NCI-H748 (cell line): ENCODE measurements at regions not wholly inside any gene's neighbourhood (a gene's known extent, or its start where the extent isn't known, plus 50 kb on each side); places are given as distances from the start of the nearest gene placed in this dataset.

ENCODE experiments used
- DNase-seq: peaks from one replicate; lab custom pipeline; 2025; ENCODE audit not compliant: unreplicated experiment; lab: John Stamatoyannopoulos, UW

DNA sequence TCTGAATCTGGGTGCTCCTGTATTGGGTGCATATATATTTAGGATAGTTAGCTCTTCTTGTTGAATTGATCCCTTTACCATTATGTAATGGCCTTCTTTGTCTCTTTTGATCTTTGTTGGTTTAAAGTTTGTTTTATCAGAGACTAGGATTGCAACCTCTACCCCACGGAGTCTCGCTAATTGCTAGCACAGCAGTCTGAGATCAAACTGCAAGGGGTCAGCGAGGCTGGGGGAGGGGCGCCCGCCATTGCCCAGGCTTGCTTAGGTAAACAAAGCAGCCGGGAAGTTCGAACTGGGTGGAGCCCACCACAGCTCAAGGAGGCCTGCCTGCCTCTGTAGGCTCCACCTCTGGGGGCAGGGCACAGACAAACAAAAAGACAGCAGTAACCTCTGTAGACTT is 421.8 kb downstream of the CSNK1G3 start:
- peak; percentile 74 for DNase-seq

DNA sequence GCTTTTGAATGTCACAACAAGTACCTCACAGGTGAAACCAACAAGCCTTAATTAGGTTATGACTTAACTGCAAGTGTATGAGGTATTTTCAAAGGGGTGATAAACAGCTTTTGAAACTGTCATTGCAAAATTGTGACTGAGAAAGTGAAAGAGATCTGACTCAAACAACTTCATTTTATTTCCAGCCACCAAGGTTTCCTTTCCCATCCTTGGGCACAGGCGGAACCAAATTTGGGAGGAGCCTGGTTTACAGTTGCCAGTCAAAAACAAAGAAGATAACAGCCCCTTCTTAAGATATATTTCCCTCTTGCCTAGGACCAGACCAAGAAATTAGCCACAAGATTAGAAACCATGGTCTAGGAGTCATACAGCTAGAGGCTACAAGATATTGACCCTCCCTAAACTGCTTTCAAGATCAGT is 417.1 kb downstream of the CSNK1G3 start:
- DNase-seq = no peak

DNA sequence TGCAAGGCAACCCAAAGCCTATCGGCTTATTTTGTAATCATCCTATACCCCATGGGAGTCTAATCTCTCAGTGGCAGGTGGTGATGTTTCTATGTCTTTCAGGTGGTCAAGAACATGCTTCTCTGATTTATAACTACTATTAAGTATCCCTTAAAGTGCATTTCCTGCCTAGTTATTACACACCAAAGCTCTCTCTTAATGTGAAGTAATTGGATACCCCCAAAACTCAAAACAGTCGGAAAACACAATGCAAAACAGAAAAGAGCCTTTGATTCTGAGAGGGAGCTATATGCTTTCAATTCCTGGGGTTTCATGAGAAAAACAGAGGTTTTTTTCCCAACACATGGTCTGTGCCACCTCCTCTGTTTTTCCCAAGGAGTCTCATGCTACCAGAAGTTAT is 416.4 kb downstream of the CSNK1G3 start:
- peak; percentile 30 for DNase-seq

DNA sequence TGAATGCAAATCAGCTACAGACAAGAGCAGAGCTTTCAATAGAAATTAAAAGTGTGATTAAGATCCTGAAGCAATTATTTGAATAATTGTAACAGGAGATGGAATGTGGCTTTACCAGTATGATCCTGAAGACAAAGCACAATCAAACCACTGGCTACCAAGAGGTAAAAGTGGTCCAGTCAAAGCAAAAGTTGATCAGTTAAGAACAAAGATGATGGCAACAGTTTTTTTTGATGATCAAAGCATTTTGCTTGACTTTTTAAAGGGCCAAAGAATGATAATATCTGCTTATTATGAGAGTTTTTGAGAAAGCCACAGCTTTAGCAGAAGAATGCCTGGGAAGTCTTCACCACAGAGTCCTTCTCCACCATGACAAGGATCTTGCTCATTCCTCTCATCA is 409.2 kb downstream of the CSNK1G3 start:
- DNase-seq = no peak

DNA sequence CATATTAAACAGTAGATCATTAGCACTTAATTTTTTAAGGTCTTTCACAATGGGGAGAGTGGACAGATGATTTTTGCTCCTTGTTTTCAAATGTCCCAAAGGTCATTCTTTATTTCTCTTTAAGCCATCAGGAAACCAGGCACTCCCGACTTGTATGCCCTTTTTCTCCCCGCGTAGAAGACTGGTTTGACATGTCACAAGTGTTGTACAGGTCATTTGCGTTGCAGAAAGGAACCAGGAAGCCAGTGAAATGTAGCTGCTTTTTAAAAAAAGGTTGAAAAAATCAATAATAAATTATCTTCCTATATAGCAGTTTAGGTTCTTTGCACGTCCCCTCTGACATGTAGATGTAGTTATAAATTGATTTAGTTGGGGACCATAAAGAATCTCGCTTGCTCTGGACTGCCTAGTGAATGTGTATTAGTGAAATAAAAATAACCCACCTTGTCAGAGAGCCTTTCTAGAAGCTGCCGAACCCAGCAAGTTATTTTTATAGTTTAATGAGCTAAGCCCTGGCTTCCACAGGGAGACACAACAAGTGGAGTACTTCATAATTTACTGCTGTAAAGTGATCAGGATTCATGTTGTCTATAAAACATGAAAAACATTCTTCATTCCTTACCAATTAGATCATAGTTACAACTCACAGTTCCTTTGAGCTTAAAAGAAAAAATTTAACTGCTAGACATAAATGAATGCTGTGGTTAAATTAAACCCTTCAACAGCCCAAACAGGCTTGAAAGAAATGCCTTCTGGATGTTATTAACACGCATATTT is 404.6 kb downstream of the CSNK1G3 start:
- no peak for DNase-seq

DNA sequence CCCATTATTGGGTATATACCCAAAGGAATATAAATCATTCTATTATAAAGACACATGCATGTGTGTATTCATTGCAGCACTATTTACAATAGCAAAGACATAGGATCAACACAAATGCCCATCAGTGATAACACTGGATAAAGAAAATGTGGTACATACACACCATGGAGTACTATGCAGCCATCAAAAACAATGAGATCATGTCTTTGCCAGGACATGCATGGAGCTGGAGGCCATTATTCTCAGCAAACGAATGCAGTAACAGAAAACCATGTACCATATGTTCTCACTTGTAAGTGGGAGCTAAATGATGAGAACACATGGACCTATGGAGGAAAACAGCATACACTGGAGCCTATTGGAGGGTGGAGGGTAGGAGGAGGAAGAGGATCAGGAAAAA is 402.4 kb downstream of the CSNK1G3 start:
- no peak for DNase-seq

DNA sequence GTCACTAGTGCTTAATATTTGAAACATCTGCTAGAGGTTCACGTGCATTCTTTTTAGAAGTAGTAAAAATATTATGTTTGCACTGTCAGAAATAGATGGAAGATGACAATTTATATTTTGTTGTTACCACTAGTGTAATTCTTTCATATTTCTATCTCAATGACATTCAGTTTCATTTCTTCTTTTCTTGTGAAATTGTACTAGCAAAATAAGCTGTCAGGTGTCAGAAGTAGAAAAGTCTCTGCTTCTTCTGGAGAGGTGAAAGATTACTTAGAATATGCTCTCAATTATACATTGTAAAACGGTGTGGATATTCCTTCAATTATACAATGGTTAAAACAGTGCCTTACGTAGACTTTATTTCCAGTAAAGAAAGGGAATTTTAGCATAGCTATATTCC is 395.4 kb downstream of the CSNK1G3 start:
- no peak for DNase-seq

DNA sequence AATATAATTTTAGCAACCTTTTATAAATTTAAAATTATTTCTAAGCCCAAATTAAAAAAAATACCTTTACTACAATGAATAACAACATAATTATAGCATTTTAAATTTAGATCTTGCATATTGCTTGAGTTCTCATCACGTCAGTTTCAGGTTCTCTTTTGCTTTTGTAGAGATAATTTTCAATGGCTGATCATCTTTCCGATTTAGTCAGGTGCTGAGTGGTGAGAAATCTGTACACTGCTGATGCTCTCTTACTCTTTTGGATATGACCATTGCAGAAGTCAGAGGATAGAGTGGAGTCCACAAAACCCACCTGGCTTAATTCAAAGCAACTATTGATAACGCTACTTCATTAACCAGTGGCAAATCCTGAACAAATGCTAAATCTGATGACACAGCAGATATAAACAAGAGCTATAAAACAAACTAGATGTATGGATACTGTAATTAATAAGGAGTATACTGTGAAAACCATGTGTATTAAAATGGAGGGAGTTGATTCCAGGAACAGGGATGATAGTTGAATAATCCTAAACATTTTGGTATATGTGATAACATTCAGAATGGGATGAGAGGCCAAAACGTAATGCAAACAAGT is 394.8 kb downstream of the CSNK1G3 start:
- no peak for DNase-seq

DNA sequence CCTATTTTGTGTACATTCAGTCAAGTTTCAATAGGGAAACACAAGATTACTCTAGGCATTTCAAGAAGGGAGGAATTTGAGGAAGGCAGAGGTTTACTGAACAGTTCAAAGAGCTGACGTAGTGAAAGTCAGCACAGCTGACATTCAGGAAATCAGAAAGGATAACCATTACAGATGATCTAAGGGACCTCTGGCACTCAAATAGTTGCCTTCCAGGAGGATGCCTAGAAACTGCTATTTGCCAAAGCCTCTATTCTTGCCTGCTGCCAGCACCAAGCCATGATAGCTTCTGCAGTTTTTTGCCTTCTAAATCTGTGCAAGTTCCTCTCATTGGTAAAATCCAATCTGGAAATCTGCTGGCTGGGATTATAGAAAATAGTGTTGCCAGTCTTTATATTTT is 373.1 kb downstream of the CSNK1G3 start:
- no peak for DNase-seq

DNA sequence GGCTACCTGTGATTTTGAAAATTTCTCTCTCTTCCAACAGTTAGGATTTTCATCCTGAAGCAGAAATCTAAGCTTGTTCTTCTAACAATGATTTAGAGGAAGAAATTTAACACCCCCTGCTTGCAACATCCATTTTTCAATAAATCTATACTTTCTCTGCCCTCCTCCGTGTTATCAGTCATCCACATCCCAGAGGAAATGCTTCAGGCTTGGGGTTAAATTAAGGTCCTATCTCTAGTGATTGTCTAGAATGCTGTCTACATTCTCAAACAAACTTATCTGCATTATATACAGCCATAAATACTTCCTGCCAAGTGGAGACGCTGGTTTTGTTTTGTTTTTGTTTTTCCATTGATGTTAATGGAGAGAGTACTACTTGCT is 371.0 kb downstream of the CSNK1G3 start:
- peak; percentile 3 for DNase-seq

DNA sequence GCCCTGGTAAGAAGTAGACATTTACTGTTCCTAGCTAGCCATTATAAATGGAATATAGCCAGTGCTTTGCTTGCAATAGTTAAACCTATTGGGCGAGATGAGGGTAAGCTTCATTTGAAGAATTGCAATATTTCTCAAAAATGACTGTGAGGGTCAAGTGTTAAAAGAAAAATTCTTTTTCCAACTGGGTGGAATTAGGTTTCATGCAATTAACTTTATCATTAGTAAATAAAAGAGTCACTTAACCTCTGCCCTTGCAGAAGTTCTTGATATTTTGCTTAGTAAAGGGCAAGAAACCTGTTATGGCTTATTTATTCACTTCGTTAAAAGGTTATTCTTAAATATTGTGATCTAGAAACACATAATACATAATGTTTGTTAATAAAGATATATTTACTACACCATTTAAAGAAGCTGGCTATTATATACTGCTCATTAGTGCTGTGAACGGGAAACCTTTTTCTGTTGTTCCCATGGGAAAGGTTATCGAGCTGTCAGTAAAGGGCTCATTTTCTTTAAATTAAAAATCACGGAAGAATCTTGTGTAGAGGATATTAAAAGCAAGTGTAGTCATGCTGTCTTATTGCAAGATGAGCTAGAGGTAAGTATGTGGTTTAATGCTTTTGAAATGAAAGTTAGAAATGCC is 370.5 kb downstream of the CSNK1G3 start:
- DNase-seq = peak; percentile 30

DNA sequence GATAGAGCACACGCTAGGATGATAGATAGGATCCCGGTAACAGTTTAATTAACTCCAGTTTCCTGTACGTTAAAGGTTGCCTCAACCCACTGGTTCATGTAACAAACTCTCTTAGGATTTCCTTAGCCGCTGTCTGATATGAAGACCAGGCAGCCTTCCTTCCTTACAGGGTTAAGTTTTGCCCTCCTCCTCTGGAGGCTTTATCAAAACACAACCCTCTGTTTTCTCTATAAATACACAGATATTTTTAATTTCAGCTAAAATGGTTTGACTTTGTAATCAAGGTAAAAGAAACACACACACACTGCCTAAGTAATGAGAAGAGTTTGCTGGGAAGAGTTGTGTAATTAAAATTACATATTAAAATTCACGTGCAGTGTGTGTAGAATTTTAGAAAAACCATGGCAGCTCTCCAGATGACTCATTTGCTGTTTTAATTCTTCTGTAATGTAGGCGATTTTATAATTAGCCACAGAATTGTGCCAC is 369.8 kb downstream of the CSNK1G3 start:
- DNase-seq = no peak

DNA sequence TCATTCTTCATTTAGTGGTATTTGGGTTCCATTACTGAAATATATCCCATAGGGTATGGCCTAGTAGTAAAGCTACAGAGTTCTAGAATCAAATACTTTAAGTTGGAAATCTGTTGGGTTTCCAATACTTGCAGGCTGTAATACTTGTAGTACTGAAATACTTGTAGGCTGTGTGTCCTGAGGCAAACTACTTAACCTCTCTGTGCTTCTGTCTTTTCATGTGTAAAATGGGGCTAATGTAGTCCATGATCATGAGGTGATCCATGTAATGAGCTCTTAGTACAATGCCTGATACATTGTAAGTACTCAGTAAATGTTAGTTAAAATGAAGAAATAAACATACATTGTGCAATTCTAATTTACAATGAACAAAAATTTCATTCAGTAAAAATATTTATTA is 368.9 kb downstream of the CSNK1G3 start:
- no peak for DNase-seq

DNA sequence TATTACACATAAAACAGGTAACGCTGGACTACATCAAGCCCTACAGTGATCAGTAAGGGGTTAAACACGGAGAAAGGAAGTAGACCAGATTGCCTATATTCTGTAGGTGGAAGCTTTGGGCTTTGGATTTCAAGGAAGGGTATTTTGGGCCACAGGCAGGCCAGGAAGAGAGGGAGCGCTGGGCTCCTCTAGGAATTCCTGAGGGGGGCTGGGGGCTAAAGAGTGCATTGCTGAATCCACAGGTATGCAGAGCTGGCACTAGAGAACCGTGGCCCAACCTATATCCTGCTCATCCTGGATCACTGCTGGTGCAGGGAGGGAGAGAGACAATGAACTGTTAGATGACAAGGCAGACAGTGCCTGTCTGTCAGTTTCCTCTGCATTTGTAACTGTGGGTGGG is 367.1 kb downstream of the CSNK1G3 start:
- no peak for DNase-seq

DNA sequence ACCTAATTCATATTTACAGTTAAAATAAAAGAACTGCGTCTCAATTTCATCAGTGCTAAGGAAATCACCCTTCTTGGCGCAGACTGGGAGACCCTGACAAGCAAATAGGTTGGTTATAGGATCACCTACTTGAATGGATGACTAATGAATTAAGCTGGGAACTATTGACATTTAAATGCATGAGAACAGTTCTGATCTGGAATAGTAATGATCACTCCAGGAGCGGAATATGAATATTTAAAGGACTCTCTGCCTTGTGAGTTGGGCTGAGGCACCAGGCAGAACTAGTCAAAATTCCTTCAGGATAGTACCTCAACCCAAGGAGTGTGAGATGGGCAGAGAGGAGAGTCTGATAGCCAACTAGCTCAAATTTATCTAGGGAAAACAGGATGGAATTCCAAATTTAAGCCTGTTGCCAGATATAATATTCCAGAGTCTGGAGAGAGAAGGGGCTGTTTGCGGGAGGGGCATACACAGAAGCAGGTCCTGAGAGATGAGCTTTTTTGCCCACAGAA is 364.4 kb downstream of the CSNK1G3 start:
- DNase-seq = no peak

DNA sequence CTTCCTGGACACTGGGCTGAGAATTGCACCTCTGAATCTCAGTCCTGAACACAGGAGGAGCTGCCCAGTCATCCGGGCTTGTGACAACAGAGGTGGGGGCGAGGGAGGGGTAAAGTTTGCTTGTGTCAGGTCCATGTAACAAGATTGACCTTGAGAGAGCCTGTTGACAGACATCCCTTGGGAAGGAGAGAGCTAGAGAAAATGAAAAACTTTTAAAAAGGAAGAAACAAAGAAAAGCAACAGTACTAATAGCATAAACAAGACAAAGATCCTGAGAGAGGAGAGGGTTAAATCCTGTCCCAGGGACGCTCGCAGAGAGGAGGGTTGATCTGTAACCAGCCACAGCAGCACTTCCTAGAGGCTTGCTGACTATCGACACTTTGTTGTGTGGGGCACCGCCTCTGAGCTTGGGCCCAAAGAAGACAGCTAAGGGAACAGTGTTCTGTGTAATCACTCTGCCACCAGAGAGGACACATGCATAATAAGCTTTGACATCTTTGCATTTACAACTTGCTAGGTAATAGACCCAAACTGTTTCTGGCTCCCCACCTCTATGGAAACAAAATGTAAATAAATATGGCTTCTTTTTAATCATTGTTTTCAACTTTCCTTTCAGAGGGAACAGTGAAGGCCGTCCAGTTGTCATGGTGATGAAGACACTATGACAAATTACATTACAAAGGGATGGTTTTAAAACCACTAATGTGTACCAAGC is 363.7 kb downstream of the CSNK1G3 start:
- peak; percentile 95 for DNase-seq

DNA sequence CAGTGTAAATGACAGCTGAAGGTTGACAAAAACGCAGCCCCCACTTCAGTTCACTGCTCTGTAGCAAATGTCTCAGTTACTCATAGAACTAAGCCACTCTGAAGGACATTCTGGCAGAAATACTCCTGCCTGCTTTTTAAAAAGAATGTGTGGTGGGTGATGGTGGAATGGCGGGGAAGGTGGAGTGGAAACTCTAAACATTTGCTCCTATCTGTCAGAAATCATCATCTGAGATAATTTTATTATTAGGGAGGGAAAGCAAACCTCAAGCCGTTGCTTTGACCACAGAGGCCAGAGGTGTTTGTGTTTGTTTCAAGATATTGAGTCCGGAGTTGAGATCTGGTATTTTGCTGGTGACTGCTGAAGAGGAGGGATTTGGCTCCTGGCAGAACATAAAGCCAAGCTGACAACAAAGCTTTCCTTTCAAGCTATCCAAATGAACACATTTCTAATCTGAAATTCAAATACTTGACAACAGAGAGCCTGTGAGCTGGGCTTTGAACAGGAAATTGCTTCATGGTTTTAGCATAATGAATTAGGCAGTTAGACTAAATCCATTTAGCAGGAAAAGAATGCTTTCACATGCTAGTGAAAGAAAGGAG is 362.7 kb downstream of the CSNK1G3 start:
- DNase-seq = peak; percentile 59

DNA sequence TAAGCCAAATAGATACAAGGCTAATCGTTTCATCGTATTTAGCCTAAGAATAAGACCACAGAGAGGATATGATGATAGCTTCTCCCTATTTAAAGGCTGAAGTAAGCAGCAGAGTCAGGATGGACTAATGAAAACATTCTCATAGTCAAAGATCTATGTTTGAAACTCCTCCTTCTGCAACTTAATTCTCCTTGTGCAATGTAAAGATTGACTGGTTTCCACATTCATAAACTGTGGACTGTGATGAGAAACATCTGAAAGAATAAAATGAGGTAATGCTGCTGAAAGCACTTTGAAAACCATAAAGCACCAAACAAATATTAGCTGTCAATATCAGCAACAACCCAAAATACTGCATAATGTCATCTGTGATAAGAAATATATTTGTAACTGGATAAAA is 361.9 kb downstream of the CSNK1G3 start:
- DNase-seq = no peak

DNA sequence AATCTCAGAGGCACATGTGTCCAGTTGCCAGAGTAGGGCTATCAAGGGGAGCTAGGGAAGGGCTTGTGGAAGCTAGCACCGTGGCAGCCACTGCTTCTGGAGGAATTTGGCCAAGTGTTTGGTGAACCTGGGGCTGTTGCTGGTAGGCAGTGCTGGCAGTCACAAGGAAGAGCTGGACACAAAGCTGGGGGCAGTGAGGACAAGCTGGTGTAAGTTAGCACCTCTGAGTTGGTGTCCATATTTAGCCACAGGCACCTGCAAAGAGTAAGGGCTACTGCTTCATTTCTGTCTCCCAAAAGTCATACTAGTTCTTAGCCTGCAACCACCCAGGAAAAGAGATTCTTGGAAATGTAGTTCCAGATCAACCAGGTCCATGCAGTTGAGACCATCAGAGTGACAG is 359.4 kb downstream of the CSNK1G3 start:
- no peak for DNase-seq

DNA sequence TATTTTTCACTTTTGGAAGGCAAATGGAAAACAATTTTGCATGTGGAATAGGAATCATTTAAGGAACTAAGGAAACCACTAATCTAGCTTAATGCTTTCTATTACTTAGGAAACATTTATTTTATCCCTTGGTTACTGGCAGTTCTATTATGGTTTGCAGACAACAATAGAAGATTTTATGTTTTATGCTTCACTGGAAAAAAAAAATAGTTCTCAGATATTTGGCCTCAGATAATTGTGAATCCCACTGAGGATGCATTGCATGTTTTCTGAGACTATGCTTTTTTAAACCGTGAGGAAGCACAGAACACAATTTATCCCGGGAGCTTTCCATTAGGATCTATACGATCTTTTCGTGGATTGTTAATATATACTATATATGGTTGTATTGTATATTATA is 356.9 kb downstream of the CSNK1G3 start:
- no peak for DNase-seq

DNA sequence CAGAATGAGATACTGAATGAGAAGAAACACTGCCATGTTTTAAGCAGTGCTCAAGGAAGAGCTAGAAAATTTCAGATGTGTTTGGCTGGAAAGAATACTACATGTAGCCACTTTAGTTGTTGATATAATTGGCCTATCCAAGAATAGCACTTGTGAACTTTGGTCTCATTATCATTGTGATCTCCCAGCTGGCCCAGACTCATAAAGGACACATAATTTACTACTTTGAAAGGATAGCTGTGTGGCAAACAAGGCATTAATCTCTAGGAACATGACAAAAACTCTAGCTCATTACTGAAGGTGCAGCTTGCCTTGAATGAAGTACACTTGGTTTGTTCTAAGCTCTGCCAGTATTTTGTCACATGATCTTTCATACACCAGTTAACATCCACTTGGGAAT is 356.3 kb downstream of the CSNK1G3 start:
- DNase-seq = peak; percentile 57
